Transverse colon (tissue), 3 donors: ENCODE measurements at regions not wholly inside any gene's neighbourhood (a gene's known extent, or its start where the extent isn't known, plus 50 kb on each side); places are given as distances from the start of the nearest gene placed in this dataset.

Experiments used
- POLR2A ChIP-seq: fragments of 450-650 bp; IDR thresholded peaks from one replicate; pipeline ENCODE4 v1.6.1; 2016; ENCODE audit warnings: antibody characterized with exemption, mild to moderate bottlenecking, moderate library complexity
- TF ChIP-seq, protein P1 (sequence below), 5 experiments: fragments of 200-600 bp in 3 of 5; fragments of 450-650 bp in 2 of 5; sonication (generic) in 3 of 5; IDR thresholded peaks; 1 replicate in 2 of 5; 2 replicates in 3 of 5; pipeline ENCODE4 v1.5.1; 2016 to 2017; ENCODE audit warnings: antibody characterized with exemption in 5 of 5, inconsistent platforms in 3 of 5, mild to moderate bottlenecking in 2 of 5, moderate library complexity in 1 of 5

GRCh38 chr2:226605642-226606041, 194.0 kb downstream of the IRS1 start:
- TF ChIP-seq POLR2A = no peak
- TF ChIP-seq, protein P1, sequence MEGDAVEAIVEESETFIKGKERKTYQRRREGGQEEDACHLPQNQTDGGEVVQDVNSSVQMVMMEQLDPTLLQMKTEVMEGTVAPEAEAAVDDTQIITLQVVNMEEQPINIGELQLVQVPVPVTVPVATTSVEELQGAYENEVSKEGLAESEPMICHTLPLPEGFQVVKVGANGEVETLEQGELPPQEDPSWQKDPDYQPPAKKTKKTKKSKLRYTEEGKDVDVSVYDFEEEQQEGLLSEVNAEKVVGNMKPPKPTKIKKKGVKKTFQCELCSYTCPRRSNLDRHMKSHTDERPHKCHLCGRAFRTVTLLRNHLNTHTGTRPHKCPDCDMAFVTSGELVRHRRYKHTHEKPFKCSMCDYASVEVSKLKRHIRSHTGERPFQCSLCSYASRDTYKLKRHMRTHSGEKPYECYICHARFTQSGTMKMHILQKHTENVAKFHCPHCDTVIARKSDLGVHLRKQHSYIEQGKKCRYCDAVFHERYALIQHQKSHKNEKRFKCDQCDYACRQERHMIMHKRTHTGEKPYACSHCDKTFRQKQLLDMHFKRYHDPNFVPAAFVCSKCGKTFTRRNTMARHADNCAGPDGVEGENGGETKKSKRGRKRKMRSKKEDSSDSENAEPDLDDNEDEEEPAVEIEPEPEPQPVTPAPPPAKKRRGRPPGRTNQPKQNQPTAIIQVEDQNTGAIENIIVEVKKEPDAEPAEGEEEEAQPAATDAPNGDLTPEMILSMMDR (IDR thresholded peaks at IDR 0.05) = no peak
